CD8-positive, alpha-beta memory T cell (primary cell): ENCODE measurements at regions not wholly inside any gene's neighbourhood (a gene's known extent, or its start where the extent isn't known, plus 50 kb on each side); places are given as distances from the start of the nearest gene placed in this dataset.

Experiments
- CTCF ChIA-PET: fragments of 350-600 bp; sonication (Branson Sonifier 250); formaldehyde crosslinking; loops from one replicate; lab custom pipeline; 2021; ENCODE audit warnings: antibody characterized with exemption; lab: Charles Lee
- POLR2A ChIA-PET: fragments of 350-600 bp; sonication (Branson Sonifier 250); formaldehyde crosslinking; loops from one replicate; lab custom pipeline; 2021; ENCODE audit warnings: antibody characterized with exemption; lab: Charles Lee
- DNase-seq, 5 donors: peaks; one replicate each; pipeline versions ENCODE4 v3.0.0 to v3.0.0-alpha.2; 2020 to 2022; ENCODE audit warnings: mixed read lengths in 1 of 5
- H3K27ac ChIP-seq: one replicate; pipeline ENCODE4 v1.7.0; 2013; ENCODE audit warnings: low read depth, mild to moderate bottlenecking, low read length, moderate library complexity
- H3K27me3 ChIP-seq: 2 replicates; pipeline ENCODE4 v1.7.0; 2013; ENCODE audit warnings: low read length, mild to moderate bottlenecking; ENCODE audit not compliant: insufficient read depth, poor library complexity, severe bottlenecking
- H3K36me3 ChIP-seq: 2 replicates; pipeline ENCODE4 v1.7.0; 2013; ENCODE audit warnings: mild to moderate bottlenecking, low read length, moderate library complexity; ENCODE audit not compliant: insufficient read depth
- H3K4me1 ChIP-seq: 2 replicates; pipeline ENCODE4 v1.7.0; 2013; ENCODE audit warnings: mild to moderate bottlenecking, low read length, moderate library complexity; ENCODE audit not compliant: insufficient read depth
- H3K4me3 ChIP-seq: 2 replicates; pipeline ENCODE4 v1.7.0; 2013; ENCODE audit warnings: mild to moderate bottlenecking, low read length
- H3K9me3 ChIP-seq: 2 replicates; pipeline ENCODE4 v1.7.0; 2013; ENCODE audit warnings: mild to moderate bottlenecking, low read length
- H3K27ac Mint-ChIP-seq, 8 donors: one replicate each; pipeline ENCODE4 v1.8.0; 2020 to 2021; ENCODE audit warnings: mixed read lengths in 8 of 8, mild to moderate bottlenecking in 6 of 8, inconsistent platforms in 3 of 8, moderate library complexity in 3 of 8
- H3K27me3 Mint-ChIP-seq, 2 donors: one replicate each; pipeline ENCODE4 v1.8.0; 2020 to 2021; ENCODE audit warnings: mixed read lengths in 2 of 2, mild to moderate bottlenecking in 1 of 2, moderate library complexity in 1 of 2
- H3K36me3 Mint-ChIP-seq, 3 donors: one replicate each; pipeline ENCODE4 v1.8.0; 2020 to 2021; ENCODE audit warnings: mixed read lengths in 3 of 3, inconsistent platforms in 1 of 3, mild to moderate bottlenecking in 1 of 3
- H3K4me1 Mint-ChIP-seq, 3 donors: one replicate each; pipeline ENCODE4 v1.8.0; 2020 to 2021; ENCODE audit warnings: mixed read lengths in 3 of 3, inconsistent platforms in 1 of 3, mild to moderate bottlenecking in 1 of 3
- H3K4me3 Mint-ChIP-seq, 7 donors: one replicate each; pipeline ENCODE4 v1.8.0; 2020 to 2021; ENCODE audit warnings: mixed read lengths in 7 of 7, mild to moderate bottlenecking in 6 of 7, moderate library complexity in 4 of 7, inconsistent platforms in 2 of 7
- H3K9me3 Mint-ChIP-seq, 5 donors: one replicate each; pipeline ENCODE4 v1.8.0; 2020 to 2022; ENCODE audit warnings: mixed read lengths in 5 of 5, mild to moderate bottlenecking in 3 of 5, moderate library complexity in 2 of 5, inconsistent platforms in 1 of 5

- Mint-ChIP-seq H3K9me3 (peaks cover 0 to 5% (median 4%) of the 10 kb centered on the region in 5 donors), H3K4me3 (no peak overlapping the region), H3K27ac (no peak overlapping the region), H3K36me3 (no peaks in the 10 kb centered on the region), H3K27me3 (no peaks in the 10 kb centered on the region), H3K4me1 (no peaks in the 10 kb centered on the region)
- ChIA-PET POLR2A (no interaction called here), CTCF (no interaction called here)
- Histone ChIP-seq H3K27me3 (no peaks in the 10 kb centered on the region), H3K27ac (no peak overlapping the region), H3K9me3 (no peaks in the 10 kb centered on the region), H3K36me3 (no peaks in the 10 kb centered on the region), H3K4me3 (no peak overlapping the region), H3K4me1 (no peaks in the 10 kb centered on the region)
- no peak for DNase-seq
These were observed 228.8 kb downstream of the SPCS3 start for GRCh38 chr4:176548571-176548970.

GRCh38 chr4:176549161-176549865 is 229.5 kb downstream of the SPCS3 start:
- peaks cover 0 to 5% (median 4%) of the 10 kb centered on the region in 5 donors for H3K9me3 Mint-ChIP-seq
- Histone ChIP-seq H3K4me3 (no peak overlapping the region), H3K4me1 (no peaks in the 10 kb centered on the region), H3K27ac (no peak overlapping the region), H3K9me3 (no peaks in the 10 kb centered on the region), H3K27me3 (no peaks in the 10 kb centered on the region), H3K36me3 (no peaks in the 10 kb centered on the region)
- H3K4me1 Mint-ChIP-seq, result no peaks in the 10 kb centered on the region
- no peak for DNase-seq
- no peak overlapping the region for H3K27ac Mint-ChIP-seq
- H3K27me3 Mint-ChIP-seq, result no peaks in the 10 kb centered on the region
- ChIA-PET POLR2A (no interaction called here), CTCF (no interaction called here)
- no peak overlapping the region for H3K4me3 Mint-ChIP-seq
- no peaks in the 10 kb centered on the region for H3K36me3 Mint-ChIP-seq

- peaks cover 0 to 4% (median 0%) of the 10 kb centered on the region in 5 donors for H3K9me3 Mint-ChIP-seq
- CTCF ChIA-PET, result no interaction called here
These were observed 234.1 kb downstream of the VEGFC start for GRCh38 chr4:176558661-176559060.

GRCh38 chr4:176561368-176561767 is 231.4 kb downstream of the VEGFC start:
- Histone ChIP-seq H3K27ac (no peak overlapping the region), H3K9me3 (no peaks in the 10 kb centered on the region), H3K4me3 (no peak overlapping the region), H3K27me3 (no peaks in the 10 kb centered on the region), H3K4me1 (no peaks in the 10 kb centered on the region), H3K36me3 (no peaks in the 10 kb centered on the region)
- Mint-ChIP-seq H3K4me3 (no peak overlapping the region), H3K27ac (no peak overlapping the region), H3K4me1 (no peaks in the 10 kb centered on the region), H3K9me3 (peaks cover 0 to under 1% (median 0%) of the 10 kb centered on the region in 5 donors), H3K36me3 (no peaks in the 10 kb centered on the region), H3K27me3 (peaks cover 0 to 2% of the 10 kb centered on the region in 2 donors)
- POLR2A ChIA-PET, result no interaction called here
- CTCF ChIA-PET, result no interaction called here
- no peak for DNase-seq

More at GRCh38 chr4:176558661-176559060, 234.1 kb downstream of the VEGFC start:
- Mint-ChIP-seq H3K4me3 (no peak overlapping the region), H3K27me3 (no peaks in the 10 kb centered on the region), H3K27ac (no peak overlapping the region), H3K4me1 (no peaks in the 10 kb centered on the region), H3K36me3 (no peaks in the 10 kb centered on the region)
- no peak overlapping the region for H3K4me3 ChIP-seq
- DNase-seq, result no peak
- H3K4me1 ChIP-seq, result no peaks in the 10 kb centered on the region
- H3K36me3 ChIP-seq, result no peaks in the 10 kb centered on the region
- no peak overlapping the region for H3K27ac ChIP-seq
- no peaks in the 10 kb centered on the region for H3K9me3 ChIP-seq
- POLR2A ChIA-PET, result no interaction called here
- no peaks in the 10 kb centered on the region for H3K27me3 ChIP-seq

GRCh38 chr4:176563591-176563990 is 229.1 kb downstream of the VEGFC start:
- H3K9me3 Mint-ChIP-seq, result no peaks in the 10 kb centered on the region
- Histone ChIP-seq H3K36me3 (no peaks in the 10 kb centered on the region), H3K9me3 (no peaks in the 10 kb centered on the region), H3K4me1 (no peaks in the 10 kb centered on the region), H3K27ac (no peak overlapping the region), H3K27me3 (no peaks in the 10 kb centered on the region), H3K4me3 (no peak overlapping the region)
- H3K36me3 Mint-ChIP-seq, result no peaks in the 10 kb centered on the region
- H3K27me3 Mint-ChIP-seq, result peaks cover 0 to 2% of the 10 kb centered on the region in 2 donors
- no peak overlapping the region for H3K27ac Mint-ChIP-seq
- CTCF ChIA-PET, result no interaction called here
- no peak for DNase-seq
- POLR2A ChIA-PET, result no interaction called here
- H3K4me3 Mint-ChIP-seq, result no peak overlapping the region
- H3K4me1 Mint-ChIP-seq, result no peaks in the 10 kb centered on the region

- no peaks in the 10 kb centered on the region for H3K4me1 Mint-ChIP-seq
- no peaks in the 10 kb centered on the region for H3K27me3 ChIP-seq
- DNase-seq, result no peak
- no peaks in the 10 kb centered on the region for H3K9me3 ChIP-seq
- CTCF ChIA-PET, result no interaction called here
- no peak overlapping the region for H3K27ac ChIP-seq
- H3K9me3 Mint-ChIP-seq, result no peaks in the 10 kb centered on the region
- no peaks in the 10 kb centered on the region for H3K36me3 ChIP-seq
- H3K27me3 Mint-ChIP-seq, result peaks cover 0 to 2% of the 10 kb centered on the region in 2 donors
- POLR2A ChIA-PET, result no interaction called here
- H3K27ac Mint-ChIP-seq, result no peak overlapping the region
- H3K4me1 ChIP-seq, result no peaks in the 10 kb centered on the region
- H3K4me3 Mint-ChIP-seq, result no peak overlapping the region
- no peaks in the 10 kb centered on the region for H3K36me3 Mint-ChIP-seq
- no peak overlapping the region for H3K4me3 ChIP-seq
These were observed 227.7 kb downstream of the VEGFC start for GRCh38 chr4:176565049-176565448.

GRCh38 chr4:176566769-176567168 is 226.0 kb downstream of the VEGFC start:
- no peaks in the 10 kb centered on the region for H3K4me1 ChIP-seq
- H3K9me3 ChIP-seq, result no peaks in the 10 kb centered on the region
- no peak overlapping the region for H3K4me3 ChIP-seq
- CTCF ChIA-PET, result no interaction called here
- Mint-ChIP-seq H3K4me1 (no peaks in the 10 kb centered on the region), H3K9me3 (no peaks in the 10 kb centered on the region), H3K27ac (no peak overlapping the region), H3K4me3 (no peak overlapping the region), H3K36me3 (no peaks in the 10 kb centered on the region), H3K27me3 (peaks cover 0 to 2% of the 10 kb centered on the region in 2 donors)
- POLR2A ChIA-PET, result no interaction called here
- DNase-seq, result no peak
- H3K27ac ChIP-seq, result no peak overlapping the region
- no peaks in the 10 kb centered on the region for H3K36me3 ChIP-seq
- no peaks in the 10 kb centered on the region for H3K27me3 ChIP-seq

GRCh38 chr4:176568238-176568637 is 224.5 kb downstream of the VEGFC start:
- no peak overlapping the region for H3K27ac ChIP-seq
- ChIA-PET CTCF (no interaction called here), POLR2A (no interaction called here)
- Mint-ChIP-seq H3K9me3 (no peaks in the 10 kb centered on the region), H3K4me1 (no peaks in the 10 kb centered on the region), H3K36me3 (no peaks in the 10 kb centered on the region), H3K4me3 (no peak overlapping the region), H3K27me3 (peaks cover 0 to 2% of the 10 kb centered on the region in 2 donors), H3K27ac (no peak overlapping the region)
- H3K9me3 ChIP-seq, result no peaks in the 10 kb centered on the region
- no peaks in the 10 kb centered on the region for H3K36me3 ChIP-seq
- no peaks in the 10 kb centered on the region for H3K4me1 ChIP-seq
- no peaks in the 10 kb centered on the region for H3K27me3 ChIP-seq
- no peak for DNase-seq
- H3K4me3 ChIP-seq, result no peak overlapping the region
